HG03432 (cell line): ENCODE measurements at regions not wholly inside any gene's neighbourhood (a gene's known extent, or its start where the extent isn't known, plus 50 kb on each side); places are given as distances from the start of the nearest gene placed in this dataset.
A peak's percentile ranks its signal among the peaks of the same experiment; 100 is the strongest.
"Not testable (repeated sequence)": the region's sequence is repeated elsewhere in the genome, so short reads cannot be mapped to it uniquely, and the experiment has no call there.

Source experiments
- ATAC-seq: cut with Tn5 transposase; IDR thresholded peaks from one replicate; pipeline ENCODE4 v1.9.1; 2021; ENCODE audit warnings: mild to moderate bottlenecking, moderate library complexity; ENCODE audit not compliant: unreplicated experiment

DNA sequence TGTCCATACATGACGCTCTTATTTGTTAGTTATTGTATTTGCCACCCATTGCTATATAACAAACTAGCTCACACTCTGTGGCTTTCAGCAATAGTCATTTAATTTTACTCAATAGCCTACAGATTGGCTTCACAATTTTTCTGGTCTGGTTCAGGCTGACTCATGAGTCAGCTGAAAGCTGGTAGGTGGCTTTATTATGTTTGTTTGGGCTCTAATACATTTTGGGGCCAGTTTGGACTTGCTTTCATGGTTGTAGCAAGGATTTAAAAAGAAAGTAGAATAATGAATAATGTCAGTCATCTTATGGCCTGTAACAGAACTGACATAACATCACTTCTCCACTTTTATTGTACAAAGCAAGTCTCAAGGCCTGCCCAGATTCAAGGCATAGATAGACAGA lies 338.7 kb downstream of the LRRIQ3 start:
- ATAC-seq, result no peak

DNA sequence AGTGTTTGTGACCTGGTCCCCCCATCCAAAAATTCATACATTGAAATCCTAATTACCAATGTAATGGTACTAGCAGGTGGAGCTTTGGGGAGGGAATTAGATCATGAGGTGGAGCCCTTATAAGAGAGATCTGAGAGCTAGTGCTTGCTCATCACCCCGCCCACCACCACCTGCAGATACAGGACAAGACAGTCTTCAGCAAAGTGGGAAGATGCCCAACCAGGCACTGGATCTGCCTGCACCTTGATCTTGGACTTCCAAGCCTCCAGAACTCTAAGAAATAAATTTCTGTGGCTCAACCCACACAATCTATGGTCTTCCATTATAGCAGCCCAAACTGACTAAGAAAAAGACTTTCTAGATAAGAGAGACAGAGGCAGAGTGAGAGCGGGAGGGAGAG lies 343.4 kb downstream of the LRRIQ3 start:
- no peak for ATAC-seq

DNA sequence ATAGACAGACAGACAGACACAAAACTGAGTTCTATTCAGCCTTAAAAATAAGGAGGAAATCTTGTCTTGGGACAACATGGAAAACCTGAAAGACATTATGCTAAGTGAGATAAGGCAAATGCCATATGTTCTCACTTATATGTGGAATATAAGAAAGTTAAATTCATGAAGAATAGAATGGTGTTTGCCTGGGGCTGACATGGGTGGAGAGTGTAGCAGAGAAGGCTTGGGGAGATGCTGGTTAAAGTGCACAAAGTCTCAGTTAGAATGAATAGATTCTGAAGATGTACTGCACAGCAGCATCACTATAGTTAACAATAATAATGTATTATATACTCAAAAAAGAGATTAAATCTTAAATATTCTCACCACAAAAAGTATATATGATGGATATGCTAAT lies 355.5 kb downstream of the LRRIQ3 start:
- no peak for ATAC-seq

DNA sequence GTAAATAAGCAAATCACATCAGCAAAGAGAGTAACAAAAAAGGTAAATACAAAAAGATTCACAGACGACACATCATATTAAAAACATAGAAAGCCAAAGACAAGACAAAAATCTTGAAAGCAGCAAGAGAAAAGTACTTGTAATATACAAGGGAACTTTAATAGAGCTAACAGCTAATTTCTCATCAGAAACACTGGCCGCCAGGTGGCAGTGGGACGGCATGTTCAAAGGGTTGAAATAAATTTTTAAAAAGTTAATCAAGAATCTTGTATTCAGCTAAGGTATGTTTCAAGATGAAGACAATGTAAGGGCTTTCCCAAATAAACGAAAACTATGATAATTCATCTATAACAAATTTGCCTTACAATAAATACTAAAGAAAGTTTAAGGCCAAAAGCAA lies 358.1 kb downstream of the LRRIQ3 start:
- ATAC-seq, result no peak

DNA sequence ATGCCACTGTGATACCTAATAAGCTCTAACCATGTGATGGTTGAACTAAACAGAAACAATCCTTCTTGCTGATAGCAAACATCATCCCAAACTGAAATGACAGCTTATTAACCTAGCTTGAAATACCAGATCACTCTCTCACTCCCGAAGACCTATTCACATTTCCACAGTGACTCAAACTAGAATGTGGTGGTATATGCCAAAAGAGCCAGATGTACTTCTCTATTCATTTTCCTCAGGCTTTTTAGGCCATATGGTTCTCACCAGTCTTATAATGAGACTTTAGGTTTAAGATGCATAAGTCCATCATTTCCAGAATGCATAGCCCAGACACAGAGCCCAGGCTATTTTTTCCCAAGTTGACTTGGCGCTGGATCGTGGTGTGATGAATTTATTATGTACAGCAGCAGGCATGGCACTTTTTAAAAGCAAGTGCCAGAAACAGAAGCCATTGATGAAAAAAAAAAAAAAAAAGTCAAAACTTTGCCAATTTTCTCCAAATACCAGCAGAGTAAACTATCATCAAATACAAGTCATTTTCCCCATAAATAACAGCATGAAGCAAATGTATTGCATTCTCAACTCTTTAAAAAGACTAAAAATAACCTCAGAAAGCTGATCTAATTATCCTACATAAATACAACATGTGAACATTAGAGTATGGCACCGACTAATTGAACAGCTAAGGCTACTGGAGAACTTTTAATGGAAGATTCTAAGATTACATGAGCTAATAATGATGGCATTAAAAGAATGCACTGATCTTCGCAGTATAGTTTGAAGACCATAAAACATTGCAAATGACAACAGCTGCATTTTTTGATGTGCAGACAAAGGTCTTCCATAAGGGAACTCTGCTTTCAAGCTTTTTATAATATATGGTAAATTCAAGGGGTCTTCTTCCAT lies 365.4 kb downstream of the LRRIQ3 start:
- no peak for ATAC-seq

DNA sequence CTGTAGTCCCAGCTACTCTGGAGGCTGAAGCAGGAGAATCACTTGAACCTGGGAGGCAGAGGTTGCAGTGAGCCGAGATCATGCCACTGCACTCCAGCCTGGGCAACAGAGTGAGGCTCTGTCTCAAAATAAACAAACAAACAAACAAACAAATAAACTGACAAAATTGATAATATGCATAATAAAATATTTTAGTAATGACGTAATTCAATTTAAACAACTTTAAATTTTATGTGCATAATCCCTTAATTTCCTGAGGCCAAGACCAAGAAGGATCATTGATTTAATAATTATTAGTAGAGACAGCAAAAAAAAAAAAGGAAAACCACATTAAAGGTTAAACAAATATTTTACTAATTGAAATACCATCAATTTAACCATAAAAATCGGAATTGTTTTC lies 370.7 kb downstream of the LRRIQ3 start:
- ATAC-seq, result not testable (repeated sequence)

DNA sequence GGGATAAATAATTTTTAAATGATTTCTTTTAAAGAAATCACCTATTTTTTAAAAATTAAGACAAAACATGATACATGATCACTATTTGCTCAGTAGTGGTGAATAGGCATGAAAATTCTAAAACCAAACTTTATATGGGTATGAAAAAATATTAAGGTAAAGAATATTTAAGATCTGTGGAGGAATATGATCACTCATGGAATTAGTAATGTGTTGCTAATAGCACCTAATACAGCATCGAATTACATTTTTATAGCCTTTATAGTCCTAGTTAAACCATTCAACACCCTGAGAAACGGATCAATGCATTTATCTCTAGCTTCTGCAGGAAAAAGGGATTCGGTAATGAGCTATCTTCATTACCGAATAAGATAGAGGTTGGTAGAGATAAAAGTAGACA lies 373.9 kb downstream of the LRRIQ3 start:
- ATAC-seq, result no peak

DNA sequence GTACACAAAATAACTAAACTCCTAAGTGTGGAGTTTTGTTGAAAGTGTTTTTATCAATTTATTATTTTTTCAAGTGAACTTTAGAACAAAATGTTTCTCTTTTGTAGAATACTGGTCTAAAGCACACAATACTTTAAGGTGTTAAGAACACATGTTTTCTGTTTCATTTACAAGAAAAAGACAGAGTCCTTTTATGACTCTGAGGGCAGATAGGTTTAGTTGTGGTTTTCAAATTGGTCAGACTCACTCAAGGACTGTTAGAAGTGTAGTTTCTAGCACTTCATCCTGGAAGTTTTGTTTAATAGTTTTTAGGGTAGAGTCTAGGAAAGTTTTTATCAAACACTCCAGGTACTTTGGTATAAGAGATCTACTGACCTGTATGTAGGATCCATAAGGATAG lies 376.5 kb downstream of the LRRIQ3 start:
- peak; percentile 89 for ATAC-seq

DNA sequence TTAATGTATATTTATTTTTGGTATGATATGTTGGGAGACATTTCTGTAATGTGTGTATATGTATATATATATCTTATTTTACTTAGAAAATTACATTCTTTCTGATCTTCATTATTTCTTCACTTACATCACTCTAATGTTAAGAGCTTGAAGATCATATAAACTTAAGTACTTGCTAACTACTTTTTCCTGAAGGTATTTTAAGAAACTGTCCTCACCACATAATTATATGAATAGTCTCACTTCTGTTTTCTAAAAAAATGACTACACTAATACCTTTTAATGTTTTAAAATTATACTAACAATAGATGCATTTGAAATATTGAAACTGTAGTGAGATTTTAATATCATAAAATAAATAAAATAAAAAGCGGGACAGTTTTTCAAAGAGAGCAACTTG lies 377.1 kb downstream of the LRRIQ3 start:
- peak; percentile 59 for ATAC-seq

DNA sequence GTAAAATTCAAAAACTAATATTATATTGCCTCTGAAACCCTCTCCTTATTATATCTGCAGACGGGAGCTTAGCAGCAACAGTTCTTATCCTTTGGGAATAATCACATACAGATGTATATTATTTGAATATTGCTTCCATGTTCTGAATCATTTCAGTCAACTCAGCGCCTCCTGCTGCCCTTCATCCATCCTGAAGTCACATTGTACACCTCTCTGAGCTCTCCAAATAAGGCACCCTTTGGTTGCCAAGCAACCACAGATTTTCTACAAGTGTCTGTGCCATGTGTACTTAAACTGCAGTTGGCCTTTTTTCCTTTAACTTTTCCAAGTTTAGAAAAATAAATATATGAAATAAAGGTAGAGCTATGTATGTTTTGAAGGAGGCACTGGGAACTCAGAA lies 384.3 kb downstream of the LRRIQ3 start:
- ATAC-seq, result no peak

DNA sequence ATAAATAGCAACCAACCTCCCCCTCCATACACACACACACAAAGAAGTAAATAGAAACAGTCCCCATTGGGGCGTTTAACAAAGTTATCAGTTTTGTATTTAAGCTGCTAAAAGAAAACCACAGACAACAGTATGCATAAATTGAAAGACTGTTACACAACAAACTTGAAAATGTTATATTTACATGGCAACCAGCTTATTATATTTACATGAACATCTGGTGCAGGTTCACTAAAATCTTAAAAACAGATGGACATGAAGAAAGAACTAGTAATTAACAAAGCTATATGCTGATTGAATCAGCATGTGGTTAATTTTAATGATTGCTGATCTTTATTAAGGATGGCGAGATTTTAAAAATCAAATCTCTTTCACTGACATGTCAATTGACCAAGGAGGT lies 384.7 kb downstream of the LRRIQ3 start:
- no peak for ATAC-seq

DNA sequence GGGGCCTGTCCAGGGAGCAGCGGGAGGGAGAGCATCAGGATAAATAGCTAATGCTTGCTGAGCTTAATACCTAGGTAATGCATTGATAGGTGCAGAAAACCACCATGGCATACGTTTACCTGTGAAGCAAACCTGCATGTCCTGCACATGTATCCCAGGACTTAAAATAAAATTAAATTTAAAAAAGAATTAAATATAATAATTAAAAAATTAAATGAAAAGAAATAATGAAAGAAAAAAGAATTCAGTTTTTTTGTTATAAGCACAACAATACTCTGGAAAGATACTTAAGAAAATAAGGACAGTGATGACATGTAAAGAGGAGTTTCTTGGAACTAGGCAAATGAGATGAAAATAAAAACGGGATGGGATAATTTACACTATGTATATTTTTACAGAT lies 386.2 kb downstream of the LRRIQ3 start:
- no peak for ATAC-seq

DNA sequence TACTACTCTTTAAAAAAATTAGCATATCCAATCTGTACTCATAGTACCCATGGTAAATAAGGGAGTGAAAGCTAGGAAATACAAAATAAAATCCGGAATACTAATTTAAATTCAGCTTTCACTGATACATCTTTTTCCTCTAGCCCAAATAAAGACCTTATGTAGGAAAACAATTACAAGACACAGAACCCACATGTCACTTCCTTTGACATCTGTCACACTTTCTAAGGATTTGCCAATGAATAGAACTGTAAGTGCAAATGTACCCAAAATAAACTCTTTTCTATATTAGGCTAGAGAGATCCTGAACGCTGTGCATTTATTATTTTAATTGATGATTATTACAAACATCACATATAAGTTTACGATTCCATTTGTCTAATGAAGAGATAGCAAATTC lies 393.0 kb downstream of the LRRIQ3 start:
- no peak for ATAC-seq

DNA sequence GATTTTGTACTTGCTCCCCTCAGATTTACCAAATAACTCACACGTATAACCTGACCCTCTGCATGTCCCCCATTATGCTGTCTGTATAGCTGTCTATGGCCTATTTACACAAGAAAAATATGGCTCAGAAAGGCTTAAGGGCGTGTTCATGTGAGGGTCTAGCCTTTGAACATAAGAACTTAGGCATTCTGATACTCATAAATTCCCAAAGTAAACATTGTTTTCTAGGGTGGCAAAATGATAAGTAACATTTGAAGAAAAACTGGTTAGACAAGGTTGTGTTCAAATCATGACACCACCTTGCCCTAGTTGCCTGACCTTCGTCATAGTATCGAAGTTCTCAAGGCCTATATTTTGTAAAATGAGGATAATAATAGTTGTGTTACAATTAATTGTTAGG lies 394.6 kb downstream of the LRRIQ3 start:
- no peak for ATAC-seq

DNA sequence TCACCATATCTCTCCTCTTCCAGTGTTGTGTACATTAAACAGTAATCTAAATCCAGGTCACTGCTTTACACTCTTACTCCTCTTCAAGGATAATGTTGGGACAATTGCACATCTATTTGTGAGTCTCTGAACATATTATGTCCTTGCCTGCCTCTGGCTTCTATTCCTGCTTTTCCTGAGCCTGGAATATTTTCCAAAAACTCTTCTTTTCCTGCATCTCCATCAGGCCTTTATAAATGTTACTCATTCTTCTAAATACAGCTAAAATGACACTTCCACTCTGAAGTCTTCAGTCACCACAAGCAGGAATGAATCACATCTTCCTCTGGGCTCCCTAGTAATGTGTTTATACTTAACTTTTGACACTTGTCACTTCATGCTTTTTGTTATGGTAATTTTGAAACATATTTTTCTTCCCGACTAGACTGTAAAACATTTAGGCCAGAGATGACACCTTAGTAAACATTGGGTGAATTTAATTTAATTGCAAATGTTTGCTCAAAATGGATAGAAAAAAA lies 396.0 kb downstream of the LRRIQ3 start:
- ATAC-seq, result no peak

DNA sequence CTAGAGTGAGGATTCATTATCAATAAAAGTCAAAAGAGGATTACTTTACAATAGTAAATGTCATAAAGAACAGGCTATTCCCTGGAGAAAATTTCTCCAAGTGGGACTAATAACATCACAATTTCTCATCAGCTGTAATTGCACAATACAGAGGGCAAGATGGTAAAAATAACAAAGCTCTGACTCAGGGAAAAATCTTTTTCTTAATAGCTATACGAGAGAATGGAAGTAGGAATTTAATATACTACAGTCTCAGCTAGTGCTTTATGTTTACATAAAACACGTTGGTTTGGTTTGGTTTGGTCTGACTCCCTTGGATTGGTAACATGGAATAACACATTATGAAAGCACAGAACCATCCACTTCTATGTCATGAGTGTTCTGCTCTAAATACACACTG lies 397.6 kb downstream of the LRRIQ3 start:
- ATAC-seq, result no peak

DNA sequence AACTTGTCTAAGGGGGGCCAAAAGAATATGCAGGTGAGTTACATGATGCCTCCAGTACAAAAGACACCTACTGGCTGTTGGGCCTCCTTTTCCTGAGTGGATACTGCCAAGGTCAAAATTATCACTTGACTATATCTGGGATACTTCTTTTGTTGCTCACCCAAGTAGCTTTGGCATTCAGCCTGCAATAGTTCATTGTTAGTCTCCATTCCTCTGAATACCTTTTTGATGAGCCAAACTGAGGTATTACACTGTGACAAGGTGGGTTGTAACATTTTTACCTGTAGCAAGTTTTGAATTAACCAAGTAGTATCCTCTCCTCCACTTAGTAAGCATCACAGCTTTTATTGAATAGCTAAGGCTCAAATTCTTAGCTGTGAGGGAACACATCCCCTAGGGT lies 408.0 kb downstream of the LRRIQ3 start:
- no peak for ATAC-seq

DNA sequence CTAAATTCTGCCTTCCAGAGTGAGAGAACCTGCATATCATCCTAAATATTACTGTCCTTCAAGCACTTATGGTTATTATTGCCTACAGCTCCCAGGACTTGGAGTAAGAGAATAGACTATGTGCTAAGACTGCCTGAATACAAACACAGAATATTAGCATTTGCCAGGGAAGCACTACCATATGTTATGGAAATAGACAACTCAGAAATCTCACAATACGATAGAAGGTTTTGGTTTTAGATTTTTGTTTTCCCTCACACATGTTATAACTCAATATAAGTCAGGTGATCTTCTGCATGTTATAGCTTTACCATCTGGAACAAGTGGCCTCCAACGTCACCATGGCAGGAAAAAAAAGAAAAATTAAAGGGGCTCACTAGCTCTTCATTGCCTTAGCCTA lies 413.9 kb downstream of the LRRIQ3 start:
- no peak for ATAC-seq

DNA sequence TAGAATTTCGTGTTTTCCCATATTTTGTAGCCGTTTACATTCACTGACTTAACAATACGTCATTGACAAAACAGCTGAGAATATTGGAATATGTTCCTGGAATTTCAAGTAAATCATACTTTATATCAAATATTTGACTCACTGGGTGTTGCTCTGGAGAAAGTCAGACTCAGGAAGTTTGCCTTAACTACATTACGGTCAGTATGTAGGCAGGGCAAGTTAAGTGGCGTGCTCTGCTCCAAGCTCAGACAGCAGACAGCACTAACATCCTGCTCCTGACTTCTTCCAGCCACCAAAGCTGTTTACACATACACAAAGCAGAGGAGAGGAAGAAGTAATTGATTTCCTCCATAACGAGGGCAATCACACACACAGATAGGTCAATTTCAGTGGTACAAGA lies 414.6 kb downstream of the LRRIQ3 start:
- no peak for ATAC-seq

DNA sequence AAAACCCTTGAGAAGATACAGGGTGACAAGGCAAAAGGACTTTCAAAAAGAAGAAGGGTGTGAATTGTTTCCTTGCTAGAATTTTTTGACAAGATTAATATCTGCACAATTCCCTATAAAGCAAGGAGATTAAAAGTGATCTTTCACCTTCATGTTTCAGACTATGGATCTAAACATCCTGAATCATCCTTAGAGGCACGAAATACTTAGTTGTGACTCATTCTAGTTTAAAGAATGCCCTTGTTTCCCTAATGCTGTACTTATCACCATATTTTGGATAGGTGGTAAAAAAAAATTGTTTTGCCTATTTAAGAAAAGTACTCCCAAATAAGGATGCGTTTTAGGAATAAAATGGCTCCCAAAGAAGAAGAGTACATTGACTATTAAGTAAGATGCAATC lies 415.1 kb downstream of the LRRIQ3 start:
- ATAC-seq, result no peak

DNA sequence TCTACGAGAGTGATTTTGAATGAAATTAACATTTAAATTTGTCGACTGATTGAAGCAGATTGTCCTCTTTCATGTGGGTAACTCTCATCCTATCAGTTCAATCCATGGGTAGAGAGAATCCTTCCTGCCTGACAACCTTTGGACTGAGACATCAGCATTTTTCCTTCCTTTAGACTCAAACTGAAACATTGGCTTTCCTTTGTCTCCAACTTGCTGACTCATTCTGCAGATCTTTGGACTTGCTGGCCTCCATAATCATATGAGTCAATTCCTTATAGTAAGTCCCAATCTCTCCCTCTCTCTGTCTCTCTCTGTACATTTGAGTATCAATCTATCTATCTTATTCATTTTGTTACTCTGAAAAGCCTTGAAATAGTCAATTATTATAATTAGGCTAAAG lies 416.7 kb downstream of the LRRIQ3 start:
- no peak for ATAC-seq

DNA sequence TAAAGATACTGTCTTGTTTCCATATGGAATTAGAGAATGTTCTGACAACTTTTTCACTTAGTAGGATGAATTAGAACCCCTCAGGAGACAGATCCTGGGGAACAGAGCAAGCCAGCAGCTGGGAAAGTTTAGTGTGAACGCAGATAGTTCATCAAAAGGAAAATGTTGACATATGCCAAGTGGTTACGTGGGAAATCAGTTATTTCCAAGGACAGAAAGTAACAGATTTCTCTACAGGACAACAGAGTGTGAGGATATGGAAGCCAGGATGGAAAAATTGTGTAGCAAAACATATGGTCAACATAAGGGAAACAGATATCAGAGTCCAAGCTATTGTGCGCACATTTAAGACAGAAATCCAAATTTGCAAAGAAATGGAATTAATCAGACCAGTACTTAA lies 419.5 kb downstream of the LRRIQ3 start:
- no peak for ATAC-seq

DNA sequence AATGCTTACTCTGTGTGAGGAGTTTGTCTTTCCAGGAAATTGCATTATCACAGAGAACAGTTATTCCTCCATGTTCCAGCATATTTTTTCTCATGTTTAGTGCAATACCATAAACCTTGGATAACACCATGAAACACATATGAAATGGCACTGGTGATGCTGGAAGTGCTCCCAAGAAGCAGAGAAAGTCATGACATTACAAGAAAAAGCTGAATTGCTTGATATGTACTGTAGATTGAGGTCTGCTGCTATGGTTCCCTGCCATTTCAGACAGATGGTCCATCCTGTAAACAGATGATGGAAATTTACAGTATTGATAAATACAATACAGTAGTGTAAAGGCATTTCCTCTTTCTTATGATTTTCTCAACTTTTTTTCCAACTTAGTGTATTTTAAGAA lies 422.1 kb downstream of the LRRIQ3 start:
- ATAC-seq, result no peak
